DND-41 (cell line): ENCODE measurements at regions not wholly inside any gene's neighbourhood (a gene's known extent, or its start where the extent isn't known, plus 50 kb on each side); places are given as distances from the start of the nearest gene placed in this dataset.

Experiments
- CTCF ChIP-seq: IDR thresholded peaks from 2 replicates; pipeline ENCODE4 v1.5.1; 2012; ENCODE audit warnings: borderline replicate concordance, low read length, moderate library complexity, mild to moderate bottlenecking; ENCODE audit not compliant: poor library complexity, severe bottlenecking; ENCODE audit errors: extremely low read depth
- EZH2 ChIP-seq: IDR thresholded peaks from 3 replicates; pipeline ENCODE4 v1.6.1; 2012; ENCODE audit warnings: borderline replicate concordance, low read depth, mild to moderate bottlenecking, moderate library complexity, low read length, inconsistent platforms; ENCODE audit not compliant: severe bottlenecking

- no peak for TF ChIP-seq CTCF
- TF ChIP-seq EZH2: no peak
Observed at GRCh38 chr13:111614613-111615012, 294.2 kb downstream of the TEX29 start.
